ENCODE measurements at regions not wholly inside any gene's neighbourhood (a gene's known extent, or its start where the extent isn't known, plus 50 kb on each side); places are given as distances from the start of the nearest gene placed in this dataset.
A peak's percentile ranks its signal among the peaks of the same experiment; 100 is the strongest.

- no peak for TF ChIP-seq EZH2 (IDR thresholded peaks at IDR 0.05; ENCODE audit: low read depth)
- TF ChIP-seq, protein P1, sequence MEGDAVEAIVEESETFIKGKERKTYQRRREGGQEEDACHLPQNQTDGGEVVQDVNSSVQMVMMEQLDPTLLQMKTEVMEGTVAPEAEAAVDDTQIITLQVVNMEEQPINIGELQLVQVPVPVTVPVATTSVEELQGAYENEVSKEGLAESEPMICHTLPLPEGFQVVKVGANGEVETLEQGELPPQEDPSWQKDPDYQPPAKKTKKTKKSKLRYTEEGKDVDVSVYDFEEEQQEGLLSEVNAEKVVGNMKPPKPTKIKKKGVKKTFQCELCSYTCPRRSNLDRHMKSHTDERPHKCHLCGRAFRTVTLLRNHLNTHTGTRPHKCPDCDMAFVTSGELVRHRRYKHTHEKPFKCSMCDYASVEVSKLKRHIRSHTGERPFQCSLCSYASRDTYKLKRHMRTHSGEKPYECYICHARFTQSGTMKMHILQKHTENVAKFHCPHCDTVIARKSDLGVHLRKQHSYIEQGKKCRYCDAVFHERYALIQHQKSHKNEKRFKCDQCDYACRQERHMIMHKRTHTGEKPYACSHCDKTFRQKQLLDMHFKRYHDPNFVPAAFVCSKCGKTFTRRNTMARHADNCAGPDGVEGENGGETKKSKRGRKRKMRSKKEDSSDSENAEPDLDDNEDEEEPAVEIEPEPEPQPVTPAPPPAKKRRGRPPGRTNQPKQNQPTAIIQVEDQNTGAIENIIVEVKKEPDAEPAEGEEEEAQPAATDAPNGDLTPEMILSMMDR (conservative IDR thresholded peaks at IDR 0.05) = no peak
- BruUV-seq (replicated peaks) = no TSS peak
- no peak overlapping the region for H2AFZ ChIP-seq
- no peaks in the 10 kb centered on the region; the same call in 1 of the 2 replicates for H3K9me2 ChIP-seq (ENCODE audit: insufficient read depth)
- H3K36me3 ChIP-seq (ENCODE audit: low read depth) = no peaks in the 10 kb centered on the region
- no peaks in the 10 kb centered on the region for H3K79me2 ChIP-seq (ENCODE audit: low read depth)
- H3K4me1 ChIP-seq (replicated peaks; ENCODE audit: insufficient read depth) = no peaks in the 10 kb centered on the region
- POLR2A ChIA-PET (ENCODE audit: unreplicated experiment) = no interaction called here
- no peaks in the 10 kb centered on the region for H3K9me3 ChIP-seq (ENCODE audit: insufficient read depth, low read depth)
- H4K20me1 ChIP-seq (ENCODE audit: insufficient read depth) = no peaks in the 10 kb centered on the region
- DNase-seq = no peak
- H3F3A ChIP-seq (ENCODE audit: insufficient read depth, low read depth) = no peaks in the 10 kb centered on the region
- intact Hi-C loops (cut with micrococcal nuclease; ENCODE audit: unreplicated experiment) = no loop called here
- CTCF ChIA-PET = interaction anchor here (0.5 kb wide), 1 partner anchor 1622 kb away, joined by 3 read pairs; no protein-coding TSS in a partner anchor
- no peaks in the 10 kb centered on the region for H3K27me3 ChIP-seq (ENCODE audit: insufficient read depth, low read depth)
- no peak overlapping the region for H3K4me2 ChIP-seq
- H3K4me3 ChIP-seq = no peak overlapping the region
- H3K27ac ChIP-seq = no peak overlapping the region
These were observed 165.5 kb downstream of the POSTN start for GRCh38 chr13:37433086-37433485.

DNA sequence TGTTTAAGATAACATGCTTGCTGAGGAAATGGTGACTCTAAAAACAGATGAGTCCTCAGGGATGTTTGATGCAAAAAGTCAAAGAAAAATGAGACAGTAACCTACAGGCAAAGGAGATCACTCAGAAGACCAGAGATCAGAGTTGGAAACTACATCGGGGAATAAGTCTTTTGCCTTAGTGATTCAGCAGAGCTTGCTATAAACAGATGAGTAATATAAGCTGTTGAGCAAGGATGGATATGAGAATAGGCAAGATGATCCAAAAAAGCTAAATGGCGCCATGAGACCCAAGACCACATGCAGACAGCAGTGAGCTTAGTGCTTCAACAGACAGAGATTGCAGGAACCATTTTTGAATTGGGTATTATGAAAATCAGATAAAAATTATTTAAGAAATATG, 168.6 kb downstream of the POSTN start:
- BruUV-seq (replicated peaks) = no TSS peak
- ChIA-PET POLR2A (ENCODE audit: unreplicated experiment) (no interaction called here), CTCF (no interaction called here)
- Histone ChIP-seq H3K4me2 (no peak overlapping the region), H2AFZ (no peak overlapping the region), H3K9me3 (ENCODE audit: insufficient read depth, low read depth) (no peaks in the 10 kb centered on the region), H4K20me1 (ENCODE audit: insufficient read depth) (no peaks in the 10 kb centered on the region), H3K27ac (no peak overlapping the region), H3K36me3 (ENCODE audit: low read depth) (no peaks in the 10 kb centered on the region), H3K4me1 (replicated peaks; ENCODE audit: insufficient read depth) (no peaks in the 10 kb centered on the region), H3K27me3 (ENCODE audit: insufficient read depth, low read depth) (no peaks in the 10 kb centered on the region), H3F3A (ENCODE audit: insufficient read depth, low read depth) (no peaks in the 10 kb centered on the region), H3K4me3 (no peak overlapping the region), H3K79me2 (ENCODE audit: low read depth) (no peaks in the 10 kb centered on the region), H3K9me2 (ENCODE audit: insufficient read depth) (no peaks in the 10 kb centered on the region; the same call in 1 of the 2 replicates)
- no peak for DNase-seq
- intact Hi-C loops (cut with micrococcal nuclease; ENCODE audit: unreplicated experiment) = no loop called here
- TF ChIP-seq EZH2 (IDR thresholded peaks at IDR 0.05; ENCODE audit: low read depth) = no peak

DNA sequence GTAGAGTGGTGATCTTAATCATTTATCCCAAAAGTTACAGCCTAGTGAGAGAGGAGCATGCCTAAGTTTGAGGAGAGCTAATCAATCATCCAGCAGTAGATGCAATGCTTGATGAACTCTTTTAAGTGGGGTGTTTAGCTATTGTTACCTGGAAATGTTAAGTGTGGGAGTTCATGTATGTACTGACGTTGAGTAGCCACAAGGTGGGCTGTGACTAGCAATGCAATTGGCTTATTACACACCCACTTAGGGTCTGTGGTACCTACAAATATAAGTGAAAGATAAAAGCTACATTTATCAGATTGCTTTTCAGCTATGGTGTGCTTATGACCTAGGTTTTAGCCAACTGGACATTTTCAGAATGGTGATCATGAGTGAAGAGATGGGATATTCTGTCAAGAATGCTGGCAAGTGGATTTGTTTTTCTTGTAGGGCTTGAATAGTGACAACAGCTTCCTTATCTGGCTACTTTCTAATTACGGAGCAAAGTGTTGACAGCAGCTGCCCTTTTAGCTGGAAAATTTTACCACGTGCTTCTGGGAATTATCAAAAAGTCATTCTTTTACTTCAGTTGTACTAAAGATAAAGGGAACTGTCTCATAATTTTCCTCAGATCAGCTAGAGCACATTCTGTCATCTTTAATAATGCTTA, 170.6 kb downstream of the POSTN start:
- CTCF ChIA-PET = no interaction called here
- H3K36me3 ChIP-seq (ENCODE audit: low read depth) = no peaks in the 10 kb centered on the region
- BruUV-seq (replicated peaks) = no TSS peak

More for the DNA sequence above, 170.6 kb downstream of the POSTN start:
- Histone ChIP-seq H3K9me3 (ENCODE audit: insufficient read depth, low read depth) (no peaks in the 10 kb centered on the region), H3K4me2 (no peak overlapping the region), H4K20me1 (ENCODE audit: insufficient read depth) (no peaks in the 10 kb centered on the region), H2AFZ (peak overlapping the region; percentile 9; the same call in 1 of the 2 replicates), H3K79me2 (ENCODE audit: low read depth) (no peaks in the 10 kb centered on the region), H3K27ac (no peak overlapping the region), H3K9me2 (ENCODE audit: insufficient read depth) (no peaks in the 10 kb centered on the region; the same call in 1 of the 2 replicates), H3K4me3 (no peak overlapping the region), H3K27me3 (ENCODE audit: insufficient read depth, low read depth) (no peaks in the 10 kb centered on the region), H3F3A (ENCODE audit: insufficient read depth, low read depth) (no peaks in the 10 kb centered on the region), H3K4me1 (replicated peaks; ENCODE audit: insufficient read depth) (no peaks in the 10 kb centered on the region)
- POLR2A ChIA-PET (ENCODE audit: unreplicated experiment) = no interaction called here
- TF ChIP-seq, protein P1 (conservative IDR thresholded peaks at IDR 0.05) = no peak
- no peak for TF ChIP-seq EZH2 (IDR thresholded peaks at IDR 0.05; ENCODE audit: low read depth)
- DNase-seq = no peak
- intact Hi-C loops (cut with micrococcal nuclease; ENCODE audit: unreplicated experiment) = no loop called here
